ENCODE measurements at regions not wholly inside any gene's neighbourhood (a gene's known extent, or its start where the extent isn't known, plus 50 kb on each side); places are given as distances from the start of the nearest gene placed in this dataset.

- peak; percentile 1 for DNase-seq
These were observed 50.9 kb upstream of the UNC5B start for GRCh38 chr10:71161425-71161824.
